GM12891 (cell line): ENCODE measurements at regions not wholly inside any gene's neighbourhood (a gene's known extent, or its start where the extent isn't known, plus 50 kb on each side); places are given as distances from the start of the nearest gene placed in this dataset.
A peak's percentile ranks its signal among the peaks of the same experiment; 100 is the strongest.

Source experiments
- PAX5 ChIP-seq: IDR thresholded peaks from 2 replicates; pipeline ENCODE4 v1.6.1; 2011; ENCODE audit warnings: low read length, moderate library complexity, mild to moderate bottlenecking; ENCODE audit not compliant: insufficient read depth, severe bottlenecking
- POLR2A ChIP-seq: IDR thresholded peaks from 2 replicates; pipeline ENCODE4 v1.6.1; 2011; ENCODE audit warnings: low read depth, low read length, control low read depth
- POLR2AphosphoS5 ChIP-seq: IDR thresholded peaks from 2 replicates; pipeline ENCODE4 v1.6.1; 2011; ENCODE audit warnings: low read depth, low read length, control low read depth
- POU2F2 ChIP-seq: IDR thresholded peaks from 2 replicates; pipeline ENCODE4 v1.6.1; 2011; ENCODE audit warnings: low read depth, mild to moderate bottlenecking, control low read depth, low read length, moderate library complexity
- SPI1 ChIP-seq: IDR thresholded peaks from 2 replicates; pipeline ENCODE4 v1.6.1; 2011; ENCODE audit warnings: low read depth, low read length, control low read depth
- TAF1 ChIP-seq: IDR thresholded peaks from 2 replicates; pipeline ENCODE4 v1.6.1; 2011; ENCODE audit warnings: low read depth, low read length, control low read depth

GRCh38 chr12:89901906-89902642 lies 193.4 kb upstream of the ATP2B1 start:
- peak; percentile 45 for TF ChIP-seq SPI1
- no peak for TF ChIP-seq POLR2A
- no peak for TF ChIP-seq TAF1
- TF ChIP-seq POLR2AphosphoS5: no peak
- no peak for TF ChIP-seq PAX5
- TF ChIP-seq POU2F2: no peak
